ENCODE measurements at regions not wholly inside any gene's neighbourhood (a gene's known extent, or its start where the extent isn't known, plus 50 kb on each side); places are given as distances from the start of the nearest gene placed in this dataset.

DNA sequence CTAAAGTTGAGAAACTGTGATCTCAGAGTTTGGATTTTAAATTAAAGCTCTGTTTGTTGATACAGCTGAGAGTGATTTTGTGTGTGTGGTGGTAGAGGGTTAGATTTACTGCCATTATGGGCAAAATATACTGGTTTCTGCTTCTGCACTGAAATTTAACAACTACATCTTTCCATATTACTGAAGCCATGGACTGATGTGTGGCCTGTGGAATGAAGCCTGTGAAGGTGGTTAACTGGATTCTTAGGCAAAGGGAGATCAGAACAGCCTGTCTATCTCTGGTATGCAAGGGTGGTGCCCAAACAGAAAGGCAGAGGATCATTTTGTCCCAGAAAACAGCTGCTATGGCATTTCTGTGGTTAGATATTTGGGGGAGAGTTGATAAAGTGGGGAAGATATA lies 297.3 kb upstream of the THBS1 start:
- no peak for ATAC-seq
- H3K27me3 ChIP-seq = no peaks in the 10 kb centered on the region
- intact Hi-C loops (cut with DNase I) = no loop called here
- H3K9me3 ChIP-seq = no peaks in the 10 kb centered on the region
- TF ChIP-seq, protein P1, sequence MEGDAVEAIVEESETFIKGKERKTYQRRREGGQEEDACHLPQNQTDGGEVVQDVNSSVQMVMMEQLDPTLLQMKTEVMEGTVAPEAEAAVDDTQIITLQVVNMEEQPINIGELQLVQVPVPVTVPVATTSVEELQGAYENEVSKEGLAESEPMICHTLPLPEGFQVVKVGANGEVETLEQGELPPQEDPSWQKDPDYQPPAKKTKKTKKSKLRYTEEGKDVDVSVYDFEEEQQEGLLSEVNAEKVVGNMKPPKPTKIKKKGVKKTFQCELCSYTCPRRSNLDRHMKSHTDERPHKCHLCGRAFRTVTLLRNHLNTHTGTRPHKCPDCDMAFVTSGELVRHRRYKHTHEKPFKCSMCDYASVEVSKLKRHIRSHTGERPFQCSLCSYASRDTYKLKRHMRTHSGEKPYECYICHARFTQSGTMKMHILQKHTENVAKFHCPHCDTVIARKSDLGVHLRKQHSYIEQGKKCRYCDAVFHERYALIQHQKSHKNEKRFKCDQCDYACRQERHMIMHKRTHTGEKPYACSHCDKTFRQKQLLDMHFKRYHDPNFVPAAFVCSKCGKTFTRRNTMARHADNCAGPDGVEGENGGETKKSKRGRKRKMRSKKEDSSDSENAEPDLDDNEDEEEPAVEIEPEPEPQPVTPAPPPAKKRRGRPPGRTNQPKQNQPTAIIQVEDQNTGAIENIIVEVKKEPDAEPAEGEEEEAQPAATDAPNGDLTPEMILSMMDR (IDR thresholded peaks at IDR 0.05) = no peak
- DNase-seq = no peak
- H3K36me3 ChIP-seq = no peaks in the 10 kb centered on the region
- no peak overlapping the region for H3K27ac ChIP-seq
- no peak overlapping the region for H3K4me3 ChIP-seq
- no peaks in the 10 kb centered on the region for H3K4me1 ChIP-seq

DNA sequence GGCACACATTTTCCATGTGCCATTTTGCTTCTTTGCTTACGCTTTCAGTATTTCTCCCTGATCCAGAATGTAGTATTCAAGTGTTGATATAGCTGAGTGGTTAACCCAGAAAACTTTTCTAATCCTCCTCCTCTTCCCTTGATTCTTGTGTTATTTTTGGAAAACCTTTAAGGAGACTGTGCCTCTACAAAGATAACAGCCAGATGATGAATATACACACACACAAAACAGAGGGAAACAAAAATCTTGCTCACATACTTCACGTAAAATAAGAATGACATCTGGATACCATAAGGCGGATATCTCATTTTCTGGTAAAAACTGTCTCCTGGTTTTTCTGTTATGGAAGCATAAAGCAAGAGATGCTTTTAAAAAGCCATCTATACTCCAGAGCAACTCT lies 295.8 kb upstream of the THBS1 start:
- intact Hi-C loops (cut with DNase I) = no loop called here
- TF ChIP-seq, protein P1 (IDR thresholded peaks at IDR 0.05) = no peak

DNA sequence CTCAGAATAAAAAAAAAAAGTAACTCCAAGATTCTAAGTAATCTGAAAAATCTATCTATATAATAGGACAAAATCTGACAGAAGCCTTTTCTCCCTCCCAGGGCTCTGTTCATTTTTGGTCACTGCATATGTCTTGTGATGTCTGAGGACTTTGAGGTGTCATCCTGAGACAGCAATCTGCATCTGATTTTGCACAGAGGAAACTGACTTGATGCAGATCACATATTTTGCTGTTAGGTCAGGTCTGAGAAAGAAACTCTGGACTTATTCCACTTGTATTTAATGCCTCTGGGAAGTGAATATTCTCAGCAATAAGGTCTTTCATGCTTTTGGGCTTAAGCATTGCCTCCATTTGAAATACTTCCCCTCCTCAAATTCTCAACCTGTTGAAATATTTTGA lies 295.2 kb upstream of the THBS1 start:
- Histone ChIP-seq H3K27ac (no peak overlapping the region), H3K27me3 (no peaks in the 10 kb centered on the region), H3K9me3 (no peaks in the 10 kb centered on the region), H3K4me1 (no peaks in the 10 kb centered on the region), H3K36me3 (no peaks in the 10 kb centered on the region), H3K4me3 (no peak overlapping the region)
- intact Hi-C loops (cut with DNase I) = no loop called here
- TF ChIP-seq, protein P1 (IDR thresholded peaks at IDR 0.05) = no peak
- ATAC-seq = no peak
- DNase-seq = no peak

More for the DNA sequence above, 295.8 kb upstream of the THBS1 start:
- Histone ChIP-seq H3K9me3 (no peaks in the 10 kb centered on the region), H3K27ac (no peak overlapping the region), H3K4me3 (no peak overlapping the region), H3K36me3 (no peaks in the 10 kb centered on the region), H3K4me1 (no peaks in the 10 kb centered on the region), H3K27me3 (no peaks in the 10 kb centered on the region)
- ATAC-seq (no peak), DNase-seq (no peak)

DNA sequence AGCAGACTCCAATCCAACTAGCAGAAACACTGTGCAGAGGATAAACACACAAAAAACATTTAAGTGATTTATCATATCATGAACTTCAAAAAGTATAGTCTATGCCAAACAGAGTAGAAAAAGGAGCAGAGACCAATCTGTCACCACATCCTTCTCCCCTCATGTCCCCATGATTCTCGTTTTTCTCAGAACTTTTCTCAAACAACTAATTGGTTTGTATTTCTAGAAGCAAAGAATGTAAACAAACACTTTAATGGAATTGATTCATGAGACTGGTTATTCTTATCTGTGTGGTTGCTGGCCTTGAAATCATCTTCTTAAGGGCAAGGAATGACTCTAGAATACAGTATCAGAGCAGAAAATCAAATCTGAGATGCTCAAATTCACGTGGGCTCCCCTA lies 294.2 kb upstream of the THBS1 start:
- H3K4me3 ChIP-seq = no peak overlapping the region
- intact Hi-C loops (cut with DNase I) = no loop called here
- H3K4me1 ChIP-seq = no peaks in the 10 kb centered on the region

DNA sequence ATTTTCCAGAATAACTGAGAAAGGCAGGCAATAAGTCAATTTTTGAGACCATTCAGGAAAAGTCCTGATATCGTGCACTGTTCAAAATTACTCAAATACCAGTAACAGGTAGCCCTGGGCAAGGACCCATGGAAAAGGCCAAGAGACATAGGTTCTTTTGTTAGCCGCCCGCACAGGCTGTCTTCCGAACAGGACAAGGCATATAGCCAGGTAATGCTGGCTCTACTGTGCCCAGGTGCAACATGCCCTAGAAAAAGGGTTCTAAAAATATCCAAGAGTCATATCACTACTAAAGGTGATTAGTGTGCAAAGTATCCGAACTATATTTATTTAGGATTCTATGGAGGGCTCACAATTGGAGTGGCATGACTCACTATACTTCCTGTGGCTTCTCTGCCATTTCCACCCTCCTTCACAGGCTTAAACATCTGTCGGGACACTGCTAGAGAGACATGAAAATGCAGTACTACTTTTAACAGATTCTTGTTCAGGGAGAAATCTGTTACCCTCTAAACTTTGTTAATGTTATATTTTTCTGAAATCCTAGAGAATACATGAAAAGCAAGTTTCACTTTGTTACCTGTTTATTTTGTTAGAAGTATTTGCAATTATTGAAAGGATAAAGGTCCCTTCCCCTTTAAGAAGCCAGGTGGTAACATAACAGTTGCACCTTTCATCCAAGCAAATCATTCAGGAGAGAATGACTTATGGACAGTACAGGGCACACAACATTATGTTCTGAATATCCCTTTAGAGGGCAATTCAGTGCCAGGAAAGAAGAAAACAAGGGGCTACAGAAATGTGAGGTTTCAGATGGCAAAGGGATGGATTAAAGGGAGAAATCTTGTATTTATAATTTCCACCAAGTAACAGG lies 293.3 kb upstream of the THBS1 start:
- ATAC-seq = no peak
- Histone ChIP-seq H3K4me3 (no peak overlapping the region), H3K27me3 (no peaks in the 10 kb centered on the region), H3K4me1 (no peaks in the 10 kb centered on the region), H3K9me3 (no peaks in the 10 kb centered on the region), H3K27ac (no peak overlapping the region), H3K36me3 (no peaks in the 10 kb centered on the region)
- intact Hi-C loops (cut with DNase I) = no loop called here
- DNase-seq = no peak
- TF ChIP-seq, protein P1 (IDR thresholded peaks at IDR 0.05) = no peak

More for the DNA sequence above, 294.2 kb upstream of the THBS1 start:
- Histone ChIP-seq H3K27ac (no peak overlapping the region), H3K36me3 (no peaks in the 10 kb centered on the region), H3K9me3 (no peaks in the 10 kb centered on the region), H3K27me3 (no peaks in the 10 kb centered on the region)
- no peak for DNase-seq
- no peak for ATAC-seq
- TF ChIP-seq, protein P1 (IDR thresholded peaks at IDR 0.05) = no peak
